Type B pancreatic cell (in vitro differentiated cells): ENCODE measurements at regions not wholly inside any gene's neighbourhood (a gene's known extent, or its start where the extent isn't known, plus 50 kb on each side); places are given as distances from the start of the nearest gene placed in this dataset.

ENCODE experiments used
- DNase-seq: peaks from one replicate; pipeline ENCODE4 v3.0.0; 2021; ENCODE audit warnings: mixed read lengths; ENCODE audit not compliant: unreplicated experiment; ENCODE audit errors: extremely low spot score
- H3K27ac Mint-ChIP-seq: 2 replicates; pipeline ENCODE4 v1.8.0; 2021; ENCODE audit warnings: mild to moderate bottlenecking, mixed read lengths
- H3K27me3 Mint-ChIP-seq: 2 replicates; pipeline ENCODE4 v1.8.0; 2021; ENCODE audit warnings: mixed read lengths
- H3K36me3 Mint-ChIP-seq: 2 replicates; pipeline ENCODE4 v1.8.0; 2021; ENCODE audit warnings: mixed read lengths
- H3K4me1 Mint-ChIP-seq: one replicate; pipeline ENCODE4 v1.8.0; 2021; ENCODE audit warnings: mixed read lengths; ENCODE audit not compliant: unreplicated experiment
- H3K4me3 Mint-ChIP-seq: 2 replicates; pipeline ENCODE4 v1.8.0; 2021; ENCODE audit warnings: mild to moderate bottlenecking, mixed read lengths
- H3K9me3 Mint-ChIP-seq: 2 replicates; pipeline ENCODE4 v1.8.0; 2021; ENCODE audit warnings: mixed read lengths
- CTCF ChIP-seq: fragments of 200-600 bp; sonication (generic); conservative IDR thresholded peaks from 2 replicates; pipeline ENCODE4 v1.5.0; 2021; ENCODE audit warnings: antibody characterized with exemption, mild to moderate bottlenecking

DNA sequence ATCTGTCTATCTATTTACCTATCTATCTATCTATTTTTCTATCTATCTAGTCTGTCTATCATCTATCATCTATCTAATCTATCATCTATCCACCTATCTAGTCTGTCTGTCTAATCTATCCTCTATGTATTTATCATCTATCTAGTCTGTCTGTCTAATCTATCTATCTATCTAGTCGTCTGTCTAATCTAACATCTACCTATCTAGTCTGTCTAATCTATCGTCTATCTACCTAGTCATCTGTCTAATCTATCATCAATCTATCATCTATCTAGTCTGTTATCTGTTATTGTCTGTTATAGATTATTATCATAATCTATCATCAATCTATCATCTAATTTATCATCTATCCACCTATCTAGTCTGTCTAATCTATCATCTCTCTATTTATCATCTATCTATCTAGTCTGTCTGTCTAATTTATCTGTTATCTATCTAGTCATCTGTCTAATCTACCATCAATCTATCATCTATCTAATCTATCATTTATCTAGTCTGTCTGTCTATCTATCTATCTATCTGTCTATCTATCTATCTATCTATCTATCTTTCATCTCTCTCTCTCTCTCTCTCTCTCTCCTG is 80.2 kb upstream of the ZNF618 start:
- Mint-ChIP-seq H3K4me3 (no peak overlapping the region), H3K27me3 (peaks cover 35% of the 10 kb centered on the region), H3K27ac (no peak overlapping the region), H3K36me3 (no peaks in the 10 kb centered on the region), H3K4me1 (no peaks in the 10 kb centered on the region), H3K9me3 (no peaks in the 10 kb centered on the region)
- TF ChIP-seq CTCF, result no peak
- no peak for DNase-seq

DNA sequence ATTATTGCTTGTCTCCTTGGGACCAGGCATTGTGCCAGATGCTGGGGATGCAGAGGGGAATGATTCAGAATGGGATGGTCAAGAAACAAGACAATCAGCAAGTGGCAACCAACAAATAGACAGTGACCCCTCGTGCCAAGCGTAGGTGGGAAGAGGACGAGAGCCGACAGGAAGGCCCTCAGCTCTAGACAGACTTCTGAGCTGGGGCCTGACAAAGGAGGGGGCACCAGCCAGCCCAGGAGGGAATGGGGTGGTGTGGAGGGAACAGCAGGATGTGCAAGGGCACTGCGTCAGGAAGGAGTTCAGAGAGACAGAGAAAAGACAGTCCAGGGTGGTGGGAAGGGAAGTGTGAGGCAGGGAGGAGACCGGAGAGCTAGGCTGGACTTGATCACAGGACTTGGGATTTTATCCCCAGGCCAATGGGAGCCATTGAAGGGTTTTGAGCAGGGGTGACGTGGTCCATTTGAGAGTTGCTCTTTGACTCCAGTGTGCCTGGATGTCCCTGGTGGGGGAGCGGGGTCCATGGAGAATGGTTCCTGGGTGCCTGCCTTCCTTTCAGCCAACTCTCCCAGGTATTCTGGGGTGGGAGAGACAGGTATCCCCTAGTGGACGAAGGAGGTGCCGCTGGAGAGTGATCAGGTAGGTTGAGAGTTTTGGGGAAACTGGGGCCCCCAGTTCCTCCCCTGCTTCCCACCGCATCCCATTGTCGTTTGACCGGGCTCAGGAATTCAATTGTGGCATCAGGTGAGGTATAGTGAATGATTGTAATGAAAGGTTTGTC is 79.3 kb upstream of the ZNF618 start:
- H3K4me3 Mint-ChIP-seq, result no peak overlapping the region
- DNase-seq, result peak; percentile 43
- no peaks in the 10 kb centered on the region for H3K4me1 Mint-ChIP-seq
- no peak overlapping the region for H3K27ac Mint-ChIP-seq
- TF ChIP-seq CTCF, result no peak
- peaks cover 32% of the 10 kb centered on the region for H3K27me3 Mint-ChIP-seq
- no peaks in the 10 kb centered on the region for H3K9me3 Mint-ChIP-seq
- H3K36me3 Mint-ChIP-seq, result no peaks in the 10 kb centered on the region

- H3K4me1 Mint-ChIP-seq, result no peaks in the 10 kb centered on the region
- peak; percentile 20 for DNase-seq
- no peaks in the 10 kb centered on the region for H3K36me3 Mint-ChIP-seq
- no peak for TF ChIP-seq CTCF
- no peaks in the 10 kb centered on the region for H3K9me3 Mint-ChIP-seq
- peaks cover 25% of the 10 kb centered on the region for H3K27me3 Mint-ChIP-seq
- H3K4me3 Mint-ChIP-seq, result no peak overlapping the region
- no peak overlapping the region for H3K27ac Mint-ChIP-seq
Observed at GRCh38 chr9:113798062-113799030, 77.8 kb upstream of the ZNF618 start.

DNA sequence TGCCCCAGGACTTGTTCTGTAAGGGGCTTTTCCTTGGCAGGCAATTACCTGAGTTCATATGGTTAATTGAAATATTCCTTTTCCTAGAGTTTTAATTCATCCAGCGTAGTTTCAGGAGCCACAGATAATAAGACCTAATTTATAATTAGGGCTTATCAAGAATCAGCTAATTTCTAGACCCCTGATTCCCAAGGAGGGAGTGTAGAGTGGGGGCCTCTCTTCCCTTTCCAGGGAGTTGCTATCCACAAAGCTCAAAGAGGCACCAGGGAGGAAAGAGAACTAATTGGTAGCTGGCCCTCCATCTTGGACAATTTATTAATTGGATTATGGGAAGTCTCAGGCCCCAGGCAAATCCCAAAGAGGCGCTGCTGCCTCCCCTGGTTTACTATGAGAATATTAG is 75.8 kb upstream of the ZNF618 start:
- H3K27me3 Mint-ChIP-seq, result peaks cover 22% of the 10 kb centered on the region
- DNase-seq, result peak; percentile 22

More for the DNA sequence above, 75.8 kb upstream of the ZNF618 start:
- no peaks in the 10 kb centered on the region for H3K4me1 Mint-ChIP-seq
- H3K4me3 Mint-ChIP-seq, result no peak overlapping the region
- no peak for TF ChIP-seq CTCF
- no peak overlapping the region for H3K27ac Mint-ChIP-seq
- H3K36me3 Mint-ChIP-seq, result no peaks in the 10 kb centered on the region
- H3K9me3 Mint-ChIP-seq, result no peaks in the 10 kb centered on the region
